ENCODE measurements at regions not wholly inside any gene's neighbourhood (a gene's known extent, or its start where the extent isn't known, plus 50 kb on each side); places are given as distances from the start of the nearest gene placed in this dataset.

DNA sequence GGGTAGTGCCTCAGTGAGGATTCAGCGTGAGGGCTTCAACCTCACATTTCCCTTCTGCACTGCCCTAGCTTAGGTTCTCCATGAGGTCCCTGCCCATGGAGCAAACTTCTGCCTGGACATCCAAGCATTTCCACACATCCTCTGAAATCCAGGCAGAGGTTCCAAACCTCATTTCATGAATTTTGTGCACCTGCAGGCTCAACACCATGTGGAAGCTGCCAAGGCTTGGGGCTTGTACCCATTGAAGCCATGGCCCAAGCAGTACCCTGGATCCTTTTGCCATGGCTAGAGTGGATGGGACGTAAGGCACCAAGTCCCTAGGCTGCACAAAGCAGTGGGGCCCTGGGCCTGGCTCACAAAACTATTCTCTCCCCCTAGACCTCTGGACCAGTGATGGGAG is 877.1 kb upstream of the KLHL1 start:
- no peak for TF ChIP-seq CTCF (IDR thresholded peaks at IDR 0.05)
- TF ChIP-seq POLR2A (IDR thresholded peaks at IDR 0.05), result no peak

All from sigmoid colon (tissue), 3 donors.